Fibroblast of lung (primary cell): ENCODE measurements at regions not wholly inside any gene's neighbourhood (a gene's known extent, or its start where the extent isn't known, plus 50 kb on each side); places are given as distances from the start of the nearest gene placed in this dataset.

Experiments
- EZH2 ChIP-seq: IDR thresholded peaks from 2 replicates; pipeline ENCODE4 v1.5.1; 2012; ENCODE audit warnings: low read length, control low read depth, mild to moderate bottlenecking; ENCODE audit errors: missing control alignments
- TF ChIP-seq, protein P1 (sequence below), 2 donors: IDR thresholded peaks in 1 of 2; conservative IDR thresholded peaks in 1 of 2; 1 replicate in 1 of 2; 2 replicates in 1 of 2; pipeline ENCODE4 v1.5.1; 2011 to 2012; ENCODE audit warnings: low read length in 2 of 2, control low read depth in 1 of 2, inconsistent platforms in 1 of 2, low read depth in 1 of 2, mild to moderate bottlenecking in 1 of 2

DNA sequence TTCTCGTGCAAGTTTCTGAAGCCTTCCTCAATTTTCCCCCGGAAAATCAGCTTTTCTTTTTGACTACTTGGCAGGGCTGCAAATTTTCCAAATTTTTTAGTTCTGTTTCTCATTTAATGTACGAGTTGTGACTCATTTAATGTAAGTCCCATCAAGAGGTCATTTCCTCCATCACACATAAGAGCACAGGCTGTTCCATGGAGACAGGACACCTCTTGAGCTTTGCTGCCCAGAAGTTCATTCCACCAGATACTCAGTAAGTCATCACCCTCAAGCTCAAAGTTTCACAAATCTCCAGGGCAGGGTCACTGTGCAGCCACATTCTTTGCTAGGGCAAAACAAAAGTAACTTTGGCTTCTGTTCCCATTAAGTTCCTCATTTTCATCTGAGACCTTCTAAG lies 101.5 kb upstream of the TEKT4 start:
- TF ChIP-seq, protein P1, sequence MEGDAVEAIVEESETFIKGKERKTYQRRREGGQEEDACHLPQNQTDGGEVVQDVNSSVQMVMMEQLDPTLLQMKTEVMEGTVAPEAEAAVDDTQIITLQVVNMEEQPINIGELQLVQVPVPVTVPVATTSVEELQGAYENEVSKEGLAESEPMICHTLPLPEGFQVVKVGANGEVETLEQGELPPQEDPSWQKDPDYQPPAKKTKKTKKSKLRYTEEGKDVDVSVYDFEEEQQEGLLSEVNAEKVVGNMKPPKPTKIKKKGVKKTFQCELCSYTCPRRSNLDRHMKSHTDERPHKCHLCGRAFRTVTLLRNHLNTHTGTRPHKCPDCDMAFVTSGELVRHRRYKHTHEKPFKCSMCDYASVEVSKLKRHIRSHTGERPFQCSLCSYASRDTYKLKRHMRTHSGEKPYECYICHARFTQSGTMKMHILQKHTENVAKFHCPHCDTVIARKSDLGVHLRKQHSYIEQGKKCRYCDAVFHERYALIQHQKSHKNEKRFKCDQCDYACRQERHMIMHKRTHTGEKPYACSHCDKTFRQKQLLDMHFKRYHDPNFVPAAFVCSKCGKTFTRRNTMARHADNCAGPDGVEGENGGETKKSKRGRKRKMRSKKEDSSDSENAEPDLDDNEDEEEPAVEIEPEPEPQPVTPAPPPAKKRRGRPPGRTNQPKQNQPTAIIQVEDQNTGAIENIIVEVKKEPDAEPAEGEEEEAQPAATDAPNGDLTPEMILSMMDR (conservative IDR thresholded peaks at IDR 0.05 in 1 of 2, IDR thresholded peaks at IDR 0.05 in 1 of 2; ENCODE audit: low read depth in 1 of 2, low read length in 2 of 2), result no peak
- no peak for TF ChIP-seq EZH2
